HG02763 (cell line): ENCODE measurements at regions not wholly inside any gene's neighbourhood (a gene's known extent, or its start where the extent isn't known, plus 50 kb on each side); places are given as distances from the start of the nearest gene placed in this dataset.
A peak's percentile ranks its signal among the peaks of the same experiment; 100 is the strongest.
"Not testable (repeated sequence)": the region's sequence is repeated elsewhere in the genome, so short reads cannot be mapped to it uniquely, and the experiment has no call there.

Experiments
- ATAC-seq: cut with Tn5 transposase; IDR thresholded peaks from one replicate; pipeline ENCODE4 v1.9.1; 2021; ENCODE audit warnings: mild to moderate bottlenecking, moderate library complexity; ENCODE audit not compliant: unreplicated experiment

GRCh38 chr2:215833531-215834162 is 179.7 kb downstream of the MREG start:
- ATAC-seq: no peak

GRCh38 chr2:215832791-215833190 is 180.6 kb downstream of the MREG start:
- ATAC-seq: no peak

GRCh38 chr2:215831296-215831913 is 181.9 kb downstream of the MREG start:
- peak; percentile 55 for ATAC-seq

- ATAC-seq: no peak
Measured at GRCh38 chr2:215830304-215830703, 183.0 kb downstream of the MREG start.

- ATAC-seq: no peak
Measured at GRCh38 chr2:215829261-215829660, 184.1 kb downstream of the MREG start.

- peak; percentile 81 for ATAC-seq
Measured at GRCh38 chr2:215828528-215829184, 184.7 kb downstream of the MREG start.

- ATAC-seq: no peak
Measured at GRCh38 chr2:215826838-215827441, 186.4 kb downstream of the MREG start.

- no peak for ATAC-seq
Measured at GRCh38 chr2:215826376-215826775, 187.0 kb downstream of the MREG start.

GRCh38 chr2:215825707-215826106 is 187.6 kb downstream of the MREG start:
- no peak for ATAC-seq

GRCh38 chr2:215821298-215821697 is 192.1 kb downstream of the MREG start:
- ATAC-seq: not testable (repeated sequence)

GRCh38 chr2:215819713-215820112 is 193.6 kb downstream of the MREG start:
- not testable (repeated sequence) for ATAC-seq

- no peak for ATAC-seq
Measured at GRCh38 chr2:215817046-215817445, 196.3 kb downstream of the MREG start.

GRCh38 chr2:215816424-215816823 is 196.9 kb downstream of the MREG start:
- ATAC-seq: no peak

- no peak for ATAC-seq
Measured at GRCh38 chr2:215815960-215816359, 197.4 kb downstream of the MREG start.

- no peak for ATAC-seq
Measured at GRCh38 chr2:215812966-215813365, 200.4 kb downstream of the MREG start.

GRCh38 chr2:215811409-215812345 is 201.7 kb downstream of the MREG start:
- ATAC-seq: peak; percentile 94

GRCh38 chr2:215811003-215811402 is 202.3 kb downstream of the MREG start:
- peak; percentile 21 for ATAC-seq

- no peak for ATAC-seq
Measured at GRCh38 chr2:215808996-215809395, 204.4 kb downstream of the MREG start.

GRCh38 chr2:215808194-215808593 is 205.2 kb downstream of the MREG start:
- ATAC-seq: no peak

GRCh38 chr2:215805493-215805892 is 207.9 kb downstream of the MREG start:
- no peak for ATAC-seq

- ATAC-seq: no peak
Measured at GRCh38 chr2:215803150-215803549, 210.2 kb downstream of the MREG start.
